IMR-90 (cell line): ENCODE measurements at regions not wholly inside any gene's neighbourhood (a gene's known extent, or its start where the extent isn't known, plus 50 kb on each side); places are given as distances from the start of the nearest gene placed in this dataset.

ENCODE experiments used
- ATAC-seq: fragments of 200-7000 bp; cut with Tn5 transposase; 2 replicates; pipeline ENCODE4 v1.9.1; 2020; ENCODE audit warnings: low read depth, mild to moderate bottlenecking, moderate library complexity
- BruUV-seq: library from RNA; stranded (reverse); fragments of 400-500 nt; replicated peaks from 2 replicates; lab custom pipeline; 2021; lab: Mats Ljungman, UMichigan
- CTCF ChIA-PET: fragments of 300-600 bp; formaldehyde crosslinking; extraction: SDS; loops from one replicate; lab custom pipeline; 2021; ENCODE audit warnings: antibody characterized with exemption; lab: Yijun Ruan, JAX
- POLR2A ChIA-PET: fragments of 300-600 bp; sonication (Branson Sonifier 250); formaldehyde crosslinking; loops from one replicate; lab custom pipeline; 2022; ENCODE audit warnings: antibody characterized with exemption; ENCODE audit not compliant: unreplicated experiment; lab: Charles Lee
- DNase-seq: peaks from one replicate; pipeline ENCODE4 v3.0.0; 2013
- H2AFZ ChIP-seq: replicated peaks from 2 replicates; pipeline ENCODE3; 2013; ENCODE audit warnings: low read length, mild to moderate bottlenecking; ENCODE audit not compliant: poor library complexity
- H2AK5ac ChIP-seq: 2 replicates; pipeline ENCODE4 v1.6.1; 2013; ENCODE audit warnings: low read depth, low read length, inconsistent platforms
- H2AK9ac ChIP-seq: replicated peaks from 2 replicates; pipeline ENCODE3; 2013; ENCODE audit warnings: mild to moderate bottlenecking, low read depth, low read length, moderate library complexity; ENCODE audit not compliant: poor library complexity
- H2BK120ac ChIP-seq: 2 replicates; pipeline ENCODE4 v1.6.1; 2013; ENCODE audit warnings: low read depth, low read length, inconsistent platforms
- H2BK15ac ChIP-seq: 3 replicates; pipeline ENCODE4 v1.6.1; 2013; ENCODE audit warnings: low read depth, low read length, inconsistent platforms
- H2BK20ac ChIP-seq: 2 replicates; pipeline ENCODE4 v1.6.1; 2013; ENCODE audit warnings: low read depth, mild to moderate bottlenecking, inconsistent platforms, low read length, moderate library complexity
- H2BK5ac ChIP-seq: 2 replicates; pipeline ENCODE4 v1.6.1; 2013; ENCODE audit warnings: mild to moderate bottlenecking, low read depth, low read length, inconsistent platforms; ENCODE audit not compliant: poor library complexity, severe bottlenecking
- H3K14ac ChIP-seq: replicated peaks from 2 replicates; pipeline ENCODE4 v1.6.1; 2013; ENCODE audit warnings: low read depth, low read length, inconsistent platforms
- H3K18ac ChIP-seq: 2 replicates; pipeline ENCODE4 v1.6.1; 2013; ENCODE audit warnings: low read depth, low read length, control low read depth
- H3K23ac ChIP-seq: 2 replicates; pipeline ENCODE4 v1.6.1; 2013; ENCODE audit warnings: low read depth, low read length, inconsistent platforms
- H3K27ac ChIP-seq: 2 replicates; pipeline ENCODE4 v1.5.1; 2013; ENCODE audit warnings: mild to moderate bottlenecking, control low read depth, low read length; ENCODE audit not compliant: insufficient read depth
- H3K27me3 ChIP-seq: 2 replicates; pipeline ENCODE4 v1.6.1; 2013; ENCODE audit warnings: low read length; ENCODE audit not compliant: control insufficient read depth, insufficient read depth
- H3K36me3 ChIP-seq: 2 replicates; pipeline ENCODE4 v1.6.1; 2013; ENCODE audit warnings: low read length, mixed read lengths; ENCODE audit not compliant: control insufficient read depth, insufficient read depth
- H3K4ac ChIP-seq: 2 replicates; pipeline ENCODE4 v1.6.1; 2013; ENCODE audit warnings: low read depth, low read length, inconsistent platforms
- H3K4me1 ChIP-seq: 2 replicates; pipeline ENCODE4 v1.6.1; 2013; ENCODE audit warnings: low read length, mixed read lengths; ENCODE audit not compliant: control insufficient read depth, insufficient read depth
- H3K4me2 ChIP-seq: 2 replicates; pipeline ENCODE4 v1.6.1; 2013; ENCODE audit warnings: low read depth, mild to moderate bottlenecking, control low read depth, low read length, moderate library complexity
- H3K4me3 ChIP-seq: 2 replicates; pipeline ENCODE4 v1.5.1; 2013; ENCODE audit warnings: low read depth, mild to moderate bottlenecking, control low read depth, low read length, moderate library complexity; ENCODE audit not compliant: insufficient read depth
- H3K56ac ChIP-seq: 2 replicates; pipeline ENCODE4 v1.6.1; 2013; ENCODE audit warnings: low read length, inconsistent platforms; ENCODE audit not compliant: insufficient read depth; ENCODE audit errors: extremely low read depth
- H3K79me1 ChIP-seq, 2 experiments: 2 replicates each; pipeline ENCODE4 v1.6.1; 2013; ENCODE audit warnings: low read length in 2 of 2, inconsistent platforms in 1 of 2, low read depth in 1 of 2
- H3K9ac ChIP-seq: 2 replicates; pipeline ENCODE4 v1.6.1; 2013; ENCODE audit warnings: low read depth, low read length, control low read depth
- H3K9me1 ChIP-seq: 2 replicates; pipeline ENCODE4 v1.6.1; 2013; ENCODE audit warnings: low read length, inconsistent platforms; ENCODE audit not compliant: insufficient read depth
- H3K9me3 ChIP-seq: 2 replicates; pipeline ENCODE4 v1.6.1; 2013; ENCODE audit warnings: low read length; ENCODE audit not compliant: control insufficient read depth, insufficient read depth
- H4K20me1 ChIP-seq: 2 replicates; pipeline ENCODE4 v1.6.1; 2013; ENCODE audit warnings: low read length, inconsistent platforms; ENCODE audit not compliant: insufficient read depth
- H4K5ac ChIP-seq: 2 replicates; pipeline ENCODE4 v1.6.1; 2013; ENCODE audit warnings: mild to moderate bottlenecking, low read depth, low read length, control low read depth
- H4K8ac ChIP-seq, 2 experiments: 2 replicates each; pipeline ENCODE4 v1.6.1; 2013; ENCODE audit warnings: low read depth in 2 of 2, low read length in 2 of 2, control low read depth in 1 of 2, inconsistent platforms in 1 of 2
- H4K91ac ChIP-seq: 2 replicates; pipeline ENCODE4 v1.6.1; 2013; ENCODE audit warnings: low read depth, low read length, inconsistent platforms; ENCODE audit not compliant: insufficient read depth
- BHLHE40 ChIP-seq: fragments of 150-350 bp; IDR thresholded peaks from 2 replicates; pipeline ENCODE4 v1.6.1; 2016; ENCODE audit warnings: mild to moderate bottlenecking, low read depth, low read length
- CHD1 ChIP-seq: IDR thresholded peaks from 2 replicates; pipeline ENCODE4 v1.6.1; 2012; ENCODE audit warnings: low read depth, low read length, improper control_type of control experiment
- CTCF ChIP-seq: conservative IDR thresholded peaks from 2 replicates; pipeline ENCODE4 v1.5.1; 2012; ENCODE audit warnings: mild to moderate bottlenecking, low read depth, low read length, improper control_type of control experiment
- MAZ ChIP-seq: IDR thresholded peaks from 2 replicates; pipeline ENCODE4 v1.6.1; 2012; ENCODE audit warnings: low read depth, mild to moderate bottlenecking, low read length, improper control_type of control experiment, moderate library complexity, borderline replicate concordance
- MXI1 ChIP-seq: IDR thresholded peaks from 2 replicates; pipeline ENCODE4 v1.6.1; 2012; ENCODE audit warnings: low read depth, mild to moderate bottlenecking, low read length, moderate library complexity, borderline replicate concordance
- RFX5 ChIP-seq: IDR thresholded peaks from 2 replicates; pipeline ENCODE4 v1.8.0; 2012; ENCODE audit warnings: low read depth, mild to moderate bottlenecking, low read length, moderate library complexity
- SMC3 ChIP-seq: fragments of 150-350 bp; IDR thresholded peaks from 2 replicates; pipeline ENCODE4 v1.6.1; 2016; ENCODE audit warnings: low read depth, mild to moderate bottlenecking, antibody characterized with exemption, low read length, moderate library complexity
- WGBS, 2 experiments: methylation state at CpG; one replicate each; pipeline versions ENCODE4 v1.1.5 to v1.1.7; 2013; ENCODE audit warnings: missing lambda C conversion rate in 2 of 2; ENCODE audit not compliant: insufficient read length in 1 of 2; ENCODE audit errors: extremely low coverage in 2 of 2; 5-methylcytosine and 5-hydroxymethylcytosine counted together
- dilution Hi-C: fragments of 300-500 bp; cut with HindIII; formaldehyde crosslinking; loops from one replicate; pipeline ENCODE4 v1.14.3; 2018; ENCODE audit warnings: low sequenced_read_pairs; ENCODE audit not compliant: unreplicated experiment
- in situ Hi-C: fragments of 300-500 bp; cut with MboI; formaldehyde crosslinking; loops from 3 replicates; pipeline ENCODE4 v1.14.3; 2019; ENCODE audit warnings: low sequenced_read_pairs, inconsistent platforms, mixed read lengths
- intact Hi-C: fragments of 100-400 bp; cut with micrococcal nuclease; formaldehyde crosslinking; loops from 2 replicates; pipeline ENCODE4 v1.10.0; 2022

GRCh38 chr3:194281766-194282165, 69.4 kb downstream of the CPN2 start:
- ATAC-seq (no peak), DNase-seq (no peak)
- Histone ChIP-seq H3K9ac (no peak overlapping the region), H3K4me1 (peaks cover 10% of the 10 kb centered on the region; the same call in 1 of the 2 replicates), H3K4me2 (no peak overlapping the region), H4K8ac (no peak overlapping the region), H4K20me1 (no peaks in the 10 kb centered on the region), H2AK9ac (no peak overlapping the region), H3K36me3 (no peaks in the 10 kb centered on the region), H3K79me1 (no peaks in the 10 kb centered on the region), H2BK15ac (no peak overlapping the region), H3K9me3 (no peaks in the 10 kb centered on the region), H4K91ac (no peak overlapping the region), H3K4ac (no peak overlapping the region), H3K18ac (no peak overlapping the region), H3K14ac (no peak overlapping the region), H2BK20ac (no peak overlapping the region), H3K27ac (no peak overlapping the region), H3K56ac (no peak overlapping the region), H3K4me3 (no peak overlapping the region), H2BK120ac (no peak overlapping the region), H2AFZ (no peak overlapping the region), H4K5ac (no peak overlapping the region), H3K23ac (no peak overlapping the region), H3K9me1 (no peaks in the 10 kb centered on the region), H2AK5ac (no peak overlapping the region), H3K27me3 (peaks cover 43% of the 10 kb centered on the region), H2BK5ac (no peak overlapping the region)
- intact Hi-C loops: no loop called here
- ChIA-PET POLR2A (no interaction called here), CTCF (no interaction called here)
- 60% methylated on average over 1 of the region's 10 CpGs; no CpG with 5 or more reads in 1 of the 2 experiments for WGBS, 2 experiments
- dilution Hi-C loops: no loop called here
- BruUV-seq: no TSS peak
- in situ Hi-C loops: no loop called here
- TF ChIP-seq CHD1: no peak
- no peak for TF ChIP-seq SMC3
- no peak for TF ChIP-seq MXI1
- no peak for TF ChIP-seq CTCF
- no peak for TF ChIP-seq RFX5
- TF ChIP-seq MAZ: no peak
- no peak for TF ChIP-seq BHLHE40
